ENCODE measurements at regions not wholly inside any gene's neighbourhood (a gene's known extent, or its start where the extent isn't known, plus 50 kb on each side); places are given as distances from the start of the nearest gene placed in this dataset.

GRCh38 chr3:95883801-95884200 lies 930.6 kb upstream of the EPHA6 start:
- no peak for TF ChIP-seq POLR2AphosphoS5 (IDR thresholded peaks at IDR 0.05; ENCODE audit: low read depth, low read length)
- TF ChIP-seq, protein P1, sequence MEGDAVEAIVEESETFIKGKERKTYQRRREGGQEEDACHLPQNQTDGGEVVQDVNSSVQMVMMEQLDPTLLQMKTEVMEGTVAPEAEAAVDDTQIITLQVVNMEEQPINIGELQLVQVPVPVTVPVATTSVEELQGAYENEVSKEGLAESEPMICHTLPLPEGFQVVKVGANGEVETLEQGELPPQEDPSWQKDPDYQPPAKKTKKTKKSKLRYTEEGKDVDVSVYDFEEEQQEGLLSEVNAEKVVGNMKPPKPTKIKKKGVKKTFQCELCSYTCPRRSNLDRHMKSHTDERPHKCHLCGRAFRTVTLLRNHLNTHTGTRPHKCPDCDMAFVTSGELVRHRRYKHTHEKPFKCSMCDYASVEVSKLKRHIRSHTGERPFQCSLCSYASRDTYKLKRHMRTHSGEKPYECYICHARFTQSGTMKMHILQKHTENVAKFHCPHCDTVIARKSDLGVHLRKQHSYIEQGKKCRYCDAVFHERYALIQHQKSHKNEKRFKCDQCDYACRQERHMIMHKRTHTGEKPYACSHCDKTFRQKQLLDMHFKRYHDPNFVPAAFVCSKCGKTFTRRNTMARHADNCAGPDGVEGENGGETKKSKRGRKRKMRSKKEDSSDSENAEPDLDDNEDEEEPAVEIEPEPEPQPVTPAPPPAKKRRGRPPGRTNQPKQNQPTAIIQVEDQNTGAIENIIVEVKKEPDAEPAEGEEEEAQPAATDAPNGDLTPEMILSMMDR (IDR thresholded peaks at IDR 0.05 in 2 of 3, conservative IDR thresholded peaks at IDR 0.05 in 1 of 3; ENCODE audit: borderline replicate concordance in 1 of 3, insufficient read depth in 1 of 3, low read depth in 2 of 3, low read length in 2 of 3): no peak
- TF ChIP-seq EZH2 (IDR thresholded peaks at IDR 0.05): no peak
- no peak for TF ChIP-seq YY1 (IDR thresholded peaks at IDR 0.05; ENCODE audit: extremely low read depth, insufficient replicate concordance, low read depth, low read length)
- TF ChIP-seq SP1 (IDR thresholded peaks at IDR 0.05; ENCODE audit: low read depth): no peak
- TF ChIP-seq POLR2A (IDR thresholded peaks at IDR 0.05; ENCODE audit: borderline replicate concordance, extremely low read depth, insufficient read depth, insufficient read length): no peak
- TF ChIP-seq SRF (IDR thresholded peaks at IDR 0.05; ENCODE audit: low read depth): no peak
- no peak for TF ChIP-seq EZH2phosphoT487 (IDR thresholded peaks at IDR 0.05; ENCODE audit: borderline replicate concordance)
- no peak for TF ChIP-seq CEBPB (IDR thresholded peaks at IDR 0.05; ENCODE audit: low read depth)
